Epithelial cell of prostate (primary cell): ENCODE measurements at regions not wholly inside any gene's neighbourhood (a gene's known extent, or its start where the extent isn't known, plus 50 kb on each side); places are given as distances from the start of the nearest gene placed in this dataset.
A peak's percentile ranks its signal among the peaks of the same experiment; 100 is the strongest.

Experiments
- DNase-seq: peaks from one replicate; pipeline ENCODE4 v3.0.0-alpha.2; 2011; ENCODE audit warnings: low read depth, low spot score
- H3K27ac ChIP-seq: fragments of 450-650 bp; 2 replicates; pipeline ENCODE4 v1.5.1; 2017; ENCODE audit warnings: mild to moderate bottlenecking

- no peak for DNase-seq
- no peak overlapping the region for H3K27ac ChIP-seq
Measured at GRCh38 chr2:105150231-105150630, 91.3 kb upstream of the GPR45 start.

DNA sequence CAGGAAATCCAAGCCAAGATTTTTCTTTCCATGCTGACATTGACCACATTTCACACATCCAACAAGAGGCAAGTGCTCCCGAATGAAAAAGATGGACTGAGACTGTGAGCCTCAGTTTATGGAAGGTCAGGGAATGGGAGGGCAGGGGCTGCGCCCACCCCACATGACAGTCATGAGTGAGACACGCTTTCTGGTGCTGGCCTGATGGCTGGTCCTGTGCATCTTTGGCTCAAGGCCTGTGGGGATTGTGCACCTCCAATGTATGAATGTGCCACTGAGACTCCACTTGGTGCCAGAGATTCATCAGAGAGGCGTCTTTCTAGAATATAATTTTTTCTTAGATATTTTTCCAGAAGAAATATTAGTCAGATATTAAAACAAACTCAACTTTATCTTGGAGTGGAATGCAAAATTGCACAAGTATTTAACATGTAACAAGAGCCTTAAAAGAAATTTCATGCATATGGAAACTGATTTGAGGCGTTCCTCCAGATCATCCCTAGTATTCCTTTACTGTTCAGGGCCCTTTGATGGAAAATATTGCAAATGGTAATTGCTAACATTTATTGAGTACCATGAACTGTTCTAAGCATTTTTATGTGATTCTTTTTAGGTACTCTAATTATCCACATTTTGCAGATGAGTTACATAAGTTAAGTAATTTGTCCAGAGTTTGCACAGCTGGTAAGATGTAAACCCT is 87.3 kb upstream of the GPR45 start:
- H3K27ac ChIP-seq: no peak overlapping the region
- no peak for DNase-seq

GRCh38 chr2:105156166-105156565 is 85.4 kb upstream of the GPR45 start:
- no peak overlapping the region for H3K27ac ChIP-seq
- no peak for DNase-seq

DNA sequence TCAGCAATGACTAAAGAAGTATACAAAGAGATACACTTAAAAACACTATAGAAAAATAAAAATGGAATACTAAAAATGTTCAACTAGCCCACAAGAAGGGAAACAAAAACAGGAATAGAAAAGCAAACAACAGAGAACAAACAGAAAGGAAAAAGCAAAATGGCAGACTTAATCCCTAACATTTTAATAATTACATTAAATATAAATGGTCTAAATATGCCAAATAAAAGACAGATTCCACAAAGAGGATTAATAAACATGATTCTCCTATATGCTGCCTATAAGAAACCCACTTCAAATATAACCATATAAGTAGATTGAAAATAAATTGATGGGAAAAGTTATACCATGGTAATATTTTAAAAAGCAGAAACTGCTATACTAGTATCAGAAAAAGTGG is 83.5 kb upstream of the GPR45 start:
- no peak overlapping the region for H3K27ac ChIP-seq
- DNase-seq: no peak

GRCh38 chr2:105166688-105167087 is 74.9 kb upstream of the GPR45 start:
- no peak for DNase-seq
- no peak overlapping the region for H3K27ac ChIP-seq

GRCh38 chr2:105168543-105168942 is 73.0 kb upstream of the GPR45 start:
- no peak overlapping the region for H3K27ac ChIP-seq
- DNase-seq: no peak

- no peak for DNase-seq
- no peak overlapping the region for H3K27ac ChIP-seq
Measured at GRCh38 chr2:105175231-105175630, 66.3 kb upstream of the GPR45 start.

GRCh38 chr2:105176429-105176828 is 65.1 kb upstream of the GPR45 start:
- H3K27ac ChIP-seq: no peak overlapping the region
- DNase-seq: no peak

DNA sequence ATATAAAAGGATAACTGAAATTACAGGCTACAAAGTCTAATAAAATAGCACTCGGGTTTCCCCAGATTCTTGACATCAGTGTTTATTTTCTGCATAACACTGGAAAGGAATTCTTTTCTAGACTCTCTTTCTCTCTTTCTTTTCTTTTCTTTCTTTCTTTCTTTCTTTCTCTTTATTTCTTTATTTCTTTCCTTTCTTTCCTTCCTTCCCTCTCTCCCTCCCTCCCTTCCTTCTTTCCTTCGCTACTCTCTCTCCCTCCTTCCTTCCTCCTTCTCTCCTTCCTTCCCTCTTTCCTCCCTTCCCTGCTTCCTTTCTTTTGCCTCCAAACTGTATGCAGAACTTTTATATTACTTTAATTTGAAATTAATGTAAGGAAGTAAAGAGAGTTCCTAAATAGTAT is 64.5 kb upstream of the GPR45 start:
- no peak for DNase-seq
- no peak overlapping the region for H3K27ac ChIP-seq

DNA sequence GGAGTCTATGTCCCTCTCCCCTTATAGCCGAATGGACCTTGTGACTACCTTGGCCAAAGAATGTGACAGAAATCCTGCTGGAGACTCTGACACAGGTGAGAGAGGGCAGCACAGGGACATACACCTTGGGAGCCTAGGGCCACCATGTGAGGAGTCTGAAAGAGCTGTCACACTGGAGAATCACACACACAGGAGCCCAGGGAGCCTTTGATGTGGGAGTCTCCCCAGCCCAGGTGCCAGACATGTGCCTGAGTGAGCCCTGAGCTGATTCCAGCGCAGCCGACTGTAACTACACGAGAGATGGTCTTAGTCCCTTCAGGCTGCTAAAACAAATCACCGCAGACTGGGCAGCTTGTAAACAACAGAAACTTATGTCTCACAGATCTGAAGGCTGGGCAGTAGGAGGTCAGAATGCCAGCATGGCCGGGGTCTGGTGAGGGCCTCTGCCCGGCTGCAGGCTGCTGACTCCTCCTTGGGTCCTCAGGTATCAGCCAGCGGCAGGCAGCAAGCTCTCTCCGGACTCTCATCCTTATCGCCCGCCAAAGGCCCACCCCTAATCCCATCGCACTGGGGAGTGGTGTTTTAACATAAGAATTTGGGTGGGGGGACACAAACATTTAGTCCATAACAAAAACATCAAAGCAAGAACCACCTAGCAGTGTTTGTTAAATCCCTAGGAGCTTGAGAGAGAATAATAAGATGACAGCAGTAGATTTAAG is 63.8 kb upstream of the GPR45 start:
- no peak for DNase-seq
- no peak overlapping the region for H3K27ac ChIP-seq

DNA sequence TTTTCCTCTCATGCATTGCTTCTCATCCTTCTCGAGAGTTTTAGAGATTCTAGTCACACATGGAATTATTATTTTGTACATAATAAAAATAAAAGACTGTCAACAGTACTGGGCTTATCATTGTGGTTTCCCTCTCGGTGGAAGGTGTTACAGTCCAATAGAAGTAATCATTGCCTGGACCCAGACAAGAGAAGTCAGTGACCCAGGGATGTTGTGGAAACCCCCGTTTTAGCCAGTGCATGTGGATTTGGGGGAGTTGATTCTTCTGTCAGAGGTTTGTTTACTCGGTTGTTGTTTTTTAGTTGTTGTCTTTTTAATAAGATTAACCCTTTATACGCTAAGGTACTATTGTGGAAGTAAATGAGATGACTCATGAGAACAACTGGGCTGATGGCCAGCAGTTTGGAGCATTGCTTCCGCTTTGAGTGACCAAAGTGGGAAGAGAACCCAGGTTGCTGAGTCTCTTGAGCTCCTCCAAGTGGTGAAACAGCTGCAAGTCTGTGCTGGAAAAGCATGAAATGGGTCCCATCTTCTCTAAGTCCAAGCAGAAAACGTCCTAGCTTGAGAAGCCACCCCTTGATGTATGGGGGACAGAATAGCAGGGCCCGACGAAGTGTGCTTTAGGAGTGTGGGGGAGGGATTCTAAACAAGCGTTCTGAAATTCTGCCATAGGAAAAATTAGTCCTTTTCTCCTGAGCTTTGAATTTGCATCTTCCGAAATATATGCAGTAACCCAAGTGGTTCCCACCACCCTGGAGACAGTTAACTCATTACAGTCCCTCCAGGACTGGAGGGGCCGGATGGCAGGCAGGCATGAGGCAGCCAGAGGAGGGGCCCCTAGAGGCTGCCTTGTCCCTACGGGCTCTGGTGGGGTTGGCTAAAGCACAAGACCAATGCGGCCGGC is 61.8 kb upstream of the GPR45 start:
- peak; percentile 64 for DNase-seq
- H3K27ac ChIP-seq: no peak overlapping the region

- H3K27ac ChIP-seq: no peak overlapping the region
- no peak for DNase-seq
Measured at GRCh38 chr2:105180491-105180972, 61.0 kb upstream of the GPR45 start.

GRCh38 chr2:105181282-105181681 is 60.3 kb upstream of the GPR45 start:
- no peak overlapping the region for H3K27ac ChIP-seq
- DNase-seq: no peak

DNA sequence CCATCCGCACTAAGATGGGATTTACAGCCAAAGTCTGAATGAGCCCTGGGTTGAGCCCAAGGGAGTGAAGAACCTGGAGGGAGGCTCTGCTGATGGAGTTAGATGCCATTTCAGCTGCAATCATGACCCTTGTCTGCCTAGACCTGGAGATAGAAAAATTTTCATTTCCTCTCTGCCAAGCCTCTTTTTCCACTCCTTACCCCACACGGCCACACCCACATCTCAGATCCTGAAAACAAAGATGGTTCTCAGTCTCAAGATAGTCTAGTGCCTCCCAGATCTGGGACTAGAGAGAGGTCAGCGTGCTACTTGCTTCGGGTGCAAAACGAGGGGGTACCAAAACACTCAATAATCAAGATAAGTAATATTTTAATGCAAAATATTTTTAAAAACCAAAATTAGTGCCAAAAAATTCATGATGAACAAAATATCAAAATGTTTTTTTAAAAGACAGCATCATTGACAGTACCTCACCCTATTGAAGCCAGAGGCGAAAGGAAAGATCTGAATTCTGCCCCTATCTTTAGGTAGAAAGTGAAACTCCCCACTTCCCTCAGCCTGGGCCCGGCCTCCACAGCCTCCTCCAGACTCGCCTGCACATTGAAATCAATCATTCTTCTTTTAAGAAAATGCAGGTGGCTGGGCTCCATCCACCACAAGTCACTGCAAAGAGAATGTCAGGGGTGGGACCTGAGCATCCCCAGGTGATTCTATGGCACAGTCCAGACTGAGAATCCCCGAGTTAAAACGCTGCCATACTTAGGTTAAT is 57.8 kb upstream of the GPR45 start:
- no peak for DNase-seq
- no peak overlapping the region for H3K27ac ChIP-seq

- no peak overlapping the region for H3K27ac ChIP-seq
- no peak for DNase-seq
Measured at GRCh38 chr2:105184420-105184819, 57.1 kb upstream of the GPR45 start.

DNA sequence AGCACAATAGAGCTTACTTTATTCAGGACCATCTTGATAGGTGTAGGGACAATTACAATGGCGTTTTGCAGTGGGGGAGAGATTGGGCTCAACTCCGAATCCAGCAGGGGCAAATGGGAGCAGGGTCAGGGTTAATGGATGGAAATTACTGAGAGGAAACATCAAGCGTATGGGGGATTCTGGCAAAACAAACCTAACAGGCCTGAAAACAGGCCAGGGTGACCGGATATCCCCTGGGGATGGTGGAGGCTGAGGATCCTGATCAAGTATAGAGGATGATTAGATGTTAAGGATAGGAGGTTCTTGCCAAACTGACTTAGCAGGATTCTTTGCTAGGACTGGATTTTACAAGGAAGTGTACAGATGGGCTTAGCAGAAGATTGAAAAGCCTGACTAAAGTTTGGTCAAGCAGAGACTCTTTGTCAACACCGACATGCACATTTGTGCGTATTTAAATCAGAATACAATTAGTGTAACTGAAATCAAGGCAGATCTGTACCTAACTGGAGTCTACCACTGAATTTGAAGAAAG is 54.5 kb upstream of the GPR45 start:
- no peak overlapping the region for H3K27ac ChIP-seq

GRCh38 chr2:105187531-105187930 is 54.0 kb upstream of the GPR45 start:
- DNase-seq: no peak
- no peak overlapping the region for H3K27ac ChIP-seq

More for the DNA sequence above, 54.5 kb upstream of the GPR45 start:
- DNase-seq: no peak

GRCh38 chr2:105188343-105188742 is 53.2 kb upstream of the GPR45 start:
- no peak overlapping the region for H3K27ac ChIP-seq
- no peak for DNase-seq
